ENCODE measurements at regions not wholly inside any gene's neighbourhood (a gene's known extent, or its start where the extent isn't known, plus 50 kb on each side); places are given as distances from the start of the nearest gene placed in this dataset.

DNA sequence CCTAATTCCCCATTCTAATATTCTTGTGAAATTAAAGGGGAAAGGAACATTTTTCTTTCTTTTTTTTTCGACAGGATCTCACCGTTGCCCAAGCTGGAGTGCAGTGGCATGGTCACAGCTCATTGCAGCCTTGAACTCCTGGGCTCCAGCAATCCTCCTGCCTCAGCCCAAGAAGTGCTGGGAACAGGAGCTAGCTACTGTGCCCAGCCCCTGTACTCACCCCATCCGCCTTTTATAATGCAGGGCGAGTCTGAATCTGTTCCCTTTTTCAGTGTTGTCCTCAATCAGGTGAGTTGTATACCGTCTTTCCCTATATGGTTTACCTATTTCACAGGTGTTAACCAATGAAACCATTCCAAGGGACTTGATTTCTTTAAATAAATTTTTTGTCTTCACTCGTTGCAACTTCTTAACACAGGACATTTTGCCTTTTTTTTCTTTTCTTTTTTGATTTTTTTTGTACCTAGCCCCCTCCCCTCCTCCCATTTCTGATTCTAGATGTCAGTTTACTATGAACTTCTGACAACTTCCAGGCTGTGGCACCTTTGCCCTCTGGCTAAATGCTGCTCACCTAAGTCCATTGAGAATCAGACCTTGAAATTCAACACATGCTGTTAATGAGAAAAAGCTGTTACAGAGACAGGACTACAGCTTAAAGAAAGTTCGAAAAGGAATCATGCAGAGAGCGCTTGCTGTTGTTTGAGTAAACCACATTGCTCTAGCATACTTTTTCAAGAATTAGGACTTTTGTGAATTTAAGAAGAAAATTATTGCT is 562.1 kb upstream of the KLF12 start:
- Mint-ChIP-seq H3K27me3 (peaks cover 2% of the 10 kb centered on the region), H3K4me3 (no peak overlapping the region), H3K36me3 (ENCODE audit: low read depth) (no peaks in the 10 kb centered on the region), H3K4me1 (no peaks in the 10 kb centered on the region), H3K9me3 (no peaks in the 10 kb centered on the region), H3K27ac (no peak overlapping the region)
- ATAC-seq (no peak), DNase-seq (no peak)

DNA sequence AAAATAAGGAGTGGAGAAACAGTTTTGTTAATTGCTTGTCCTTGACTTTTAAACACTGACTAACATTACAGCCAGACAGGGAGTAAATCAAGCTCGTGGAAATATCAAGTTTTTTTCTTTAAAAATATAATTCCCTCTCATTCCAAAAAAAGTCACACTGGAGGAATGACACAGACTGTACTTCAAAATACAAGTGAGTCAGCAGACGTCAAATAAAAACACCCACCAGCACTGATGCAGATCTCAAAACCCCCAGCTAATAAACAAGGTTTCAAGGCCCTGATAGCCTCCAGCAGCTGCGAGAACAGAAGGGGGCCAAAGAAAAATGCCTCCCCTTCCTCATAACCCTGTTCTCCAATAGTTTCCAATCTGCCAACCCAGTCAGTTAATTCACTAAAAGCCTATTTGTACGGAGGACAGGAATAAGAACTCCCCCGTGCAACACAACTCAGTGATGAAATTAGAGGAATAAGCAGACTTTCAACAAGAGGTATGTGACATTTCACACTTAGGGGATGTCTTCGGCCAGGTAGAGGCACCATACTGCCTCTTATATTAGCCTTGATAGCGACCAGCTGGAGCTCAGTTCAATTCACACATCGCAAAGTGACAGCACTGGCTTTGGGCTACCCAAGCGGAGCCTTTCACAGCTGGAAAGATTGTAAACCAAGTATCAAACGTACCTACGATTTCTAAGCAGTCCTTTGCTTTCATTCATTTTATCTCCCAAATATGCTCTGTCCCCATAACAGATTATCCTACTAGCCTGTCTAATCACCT is 561.0 kb upstream of the KLF12 start:
- ATAC-seq: no peak
- peaks cover under 1% of the 10 kb centered on the region for H3K27me3 Mint-ChIP-seq
- no peaks in the 10 kb centered on the region for H3K36me3 Mint-ChIP-seq (ENCODE audit: low read depth)
- H3K9me3 Mint-ChIP-seq: no peaks in the 10 kb centered on the region
- H3K4me1 Mint-ChIP-seq: no peaks in the 10 kb centered on the region
- H3K4me3 Mint-ChIP-seq: no peak overlapping the region
- no peak for DNase-seq
- H3K27ac Mint-ChIP-seq: no peak overlapping the region

DNA sequence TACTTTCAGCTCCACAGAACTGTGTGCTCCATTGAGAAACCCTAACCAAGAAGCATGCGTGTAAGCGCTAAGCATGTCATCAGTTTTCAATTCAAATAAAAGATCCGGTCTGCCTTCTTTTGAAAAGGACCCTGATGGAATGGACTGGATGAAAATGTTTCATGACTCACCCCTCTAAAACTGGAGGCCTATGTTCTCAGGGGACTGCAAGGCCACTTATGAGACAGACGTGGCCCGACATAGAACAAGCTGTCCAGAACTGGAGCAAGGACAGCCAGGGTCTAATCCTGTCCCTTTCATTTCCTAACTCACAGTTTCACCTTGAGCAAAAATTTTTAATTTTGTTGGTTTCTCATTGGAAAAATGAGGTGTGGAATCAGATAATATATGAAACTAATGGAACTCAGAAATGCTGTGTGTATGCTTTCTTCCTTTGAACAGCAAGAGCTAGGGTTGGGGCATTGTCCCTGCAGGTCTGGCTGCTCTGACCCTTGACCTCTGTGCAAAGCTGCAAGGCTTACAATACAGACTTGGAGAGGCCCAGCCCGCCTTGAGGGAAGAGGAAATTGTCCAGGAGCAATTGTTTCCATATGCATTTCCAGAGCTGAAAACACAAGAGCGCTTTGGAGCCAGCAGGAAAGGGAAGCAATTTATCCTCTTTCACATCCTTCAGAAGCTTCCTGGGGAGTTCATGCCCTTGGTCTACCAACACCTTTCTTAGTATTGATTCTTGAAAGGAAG is 553.4 kb upstream of the KLF12 start:
- Mint-ChIP-seq H3K27ac (no peak overlapping the region), H3K9me3 (peaks cover 12% of the 10 kb centered on the region), H3K27me3 (peaks cover 2% of the 10 kb centered on the region), H3K4me3 (no peak overlapping the region), H3K36me3 (ENCODE audit: low read depth) (no peaks in the 10 kb centered on the region), H3K4me1 (no peaks in the 10 kb centered on the region)
- DNase-seq (no peak), ATAC-seq (no peak)

DNA sequence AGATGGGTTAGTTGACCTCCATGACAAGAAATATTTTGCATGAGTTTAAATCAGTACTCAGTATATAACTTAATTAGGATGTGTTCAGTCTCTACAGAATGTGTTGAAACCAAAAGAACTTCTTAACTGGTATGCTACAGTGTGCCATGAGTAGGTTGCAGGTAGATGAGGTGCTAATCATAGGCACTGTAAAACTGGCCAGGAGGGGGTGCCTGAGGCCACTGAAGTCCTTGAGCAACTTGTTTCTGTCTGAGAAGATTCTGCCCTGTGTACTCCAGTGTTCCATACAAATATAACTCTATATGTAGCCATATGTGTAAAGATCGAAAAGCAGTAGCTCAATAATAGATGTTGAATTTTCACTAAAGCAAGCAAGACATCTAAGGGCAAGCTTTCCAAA is 549.2 kb upstream of the KLF12 start:
- Mint-ChIP-seq H3K27me3 (peaks cover 2% of the 10 kb centered on the region), H3K27ac (no peak overlapping the region), H3K4me1 (no peaks in the 10 kb centered on the region), H3K9me3 (peaks cover 12% of the 10 kb centered on the region), H3K36me3 (ENCODE audit: low read depth) (no peaks in the 10 kb centered on the region), H3K4me3 (no peak overlapping the region)
- ATAC-seq (no peak), DNase-seq (no peak)

DNA sequence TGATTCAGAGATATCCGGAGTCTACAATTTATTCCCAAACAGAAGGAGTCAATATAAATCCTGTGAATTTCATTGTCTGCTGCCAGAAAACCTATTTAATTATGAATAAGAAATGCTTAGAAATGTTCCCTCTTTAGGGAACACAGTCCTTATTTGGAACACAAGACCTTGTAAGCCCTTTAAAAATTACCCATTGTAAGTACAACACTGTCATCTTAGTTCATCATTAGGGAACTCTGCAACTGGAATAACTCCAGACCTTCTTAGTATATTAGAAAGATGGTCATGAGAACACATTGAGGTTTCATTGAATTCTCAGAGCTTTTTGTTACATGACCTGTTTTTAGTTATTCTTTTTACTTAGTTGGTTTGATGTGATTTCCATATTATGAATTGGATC is 548.5 kb upstream of the KLF12 start:
- H3K27ac Mint-ChIP-seq: no peak overlapping the region
- H3K9me3 Mint-ChIP-seq: peaks cover 12% of the 10 kb centered on the region
- no peak for ATAC-seq
- no peaks in the 10 kb centered on the region for H3K4me1 Mint-ChIP-seq
- no peak for DNase-seq
- H3K36me3 Mint-ChIP-seq (ENCODE audit: low read depth): no peaks in the 10 kb centered on the region
- peaks cover 2% of the 10 kb centered on the region for H3K27me3 Mint-ChIP-seq
- no peak overlapping the region for H3K4me3 Mint-ChIP-seq

DNA sequence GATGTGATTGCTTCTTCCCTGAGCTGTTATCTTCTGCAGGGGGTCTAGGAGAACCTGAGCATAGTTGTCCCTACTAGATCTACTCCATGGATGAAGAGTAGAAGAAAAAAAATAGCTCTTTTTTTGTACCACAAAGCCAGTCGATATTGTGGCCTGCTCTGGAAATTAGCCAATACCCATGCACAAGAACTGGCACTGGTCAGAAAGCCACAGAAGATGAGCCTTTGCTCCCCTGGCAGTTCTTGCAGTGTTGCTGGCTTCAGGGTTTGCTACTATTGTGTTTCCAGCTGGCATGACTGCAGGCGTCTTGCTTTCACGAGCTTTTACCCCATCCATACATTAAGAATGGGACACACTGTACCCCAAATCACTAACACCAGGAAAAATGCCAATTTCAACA is 547.7 kb upstream of the KLF12 start:
- no peak for ATAC-seq
- Mint-ChIP-seq H3K27me3 (peaks cover 2% of the 10 kb centered on the region), H3K36me3 (ENCODE audit: low read depth) (no peaks in the 10 kb centered on the region), H3K9me3 (peaks cover 12% of the 10 kb centered on the region), H3K4me3 (no peak overlapping the region), H3K4me1 (no peaks in the 10 kb centered on the region), H3K27ac (no peak overlapping the region)
- DNase-seq: no peak

DNA sequence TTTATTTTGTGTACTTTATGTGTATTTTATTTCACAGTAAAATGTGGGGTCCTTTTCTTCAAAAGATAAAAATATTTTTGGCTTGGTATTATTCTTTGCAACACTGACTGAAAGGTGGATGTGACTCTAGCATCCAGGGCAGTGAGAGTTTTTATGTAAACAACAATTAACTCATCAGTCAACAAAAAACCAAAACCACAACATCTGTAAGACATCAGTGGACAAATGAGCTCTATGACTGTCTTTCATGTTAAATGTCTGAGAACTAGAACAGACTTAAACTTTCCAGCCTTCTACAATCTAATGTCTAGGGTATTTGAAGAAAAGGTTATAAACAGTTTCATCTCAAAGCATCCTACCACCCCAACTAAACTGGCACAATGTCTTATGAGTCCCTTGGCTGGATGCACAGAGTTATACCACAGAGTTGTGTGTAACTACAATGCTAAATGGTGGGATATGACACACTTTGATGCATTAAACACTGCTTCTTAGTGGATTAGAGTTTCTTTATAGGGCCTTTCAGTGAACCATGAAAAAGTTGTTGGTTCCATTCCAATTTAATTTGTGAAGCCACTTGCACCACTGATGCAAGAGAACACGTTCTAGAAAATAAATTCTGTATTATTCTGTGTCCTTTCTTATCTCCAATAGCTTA is 544.2 kb upstream of the KLF12 start:
- no peak for DNase-seq
- Mint-ChIP-seq H3K36me3 (ENCODE audit: low read depth) (no peaks in the 10 kb centered on the region), H3K9me3 (no peaks in the 10 kb centered on the region), H3K4me1 (no peaks in the 10 kb centered on the region), H3K4me3 (no peak overlapping the region), H3K27ac (no peak overlapping the region), H3K27me3 (peaks cover 5% of the 10 kb centered on the region)
- no peak for ATAC-seq

DNA sequence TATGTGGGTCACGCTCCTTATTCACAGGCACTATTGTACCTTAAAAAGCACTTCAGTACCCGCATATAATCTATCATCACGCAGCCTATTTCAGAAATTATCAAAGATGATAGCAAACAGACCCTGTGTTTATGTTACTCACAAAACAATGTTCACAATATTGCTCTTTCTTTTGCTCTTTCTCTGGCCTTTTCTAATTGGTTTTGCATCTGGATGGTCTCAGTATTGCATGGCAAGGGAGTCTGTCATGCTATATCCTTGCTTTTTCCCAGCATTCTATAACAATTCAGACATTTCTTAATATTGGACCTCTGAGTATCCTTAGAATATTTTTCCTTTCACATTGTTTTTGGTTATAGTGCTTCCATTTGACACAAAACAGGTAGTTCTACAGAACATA is 541.8 kb upstream of the KLF12 start:
- DNase-seq (no peak), ATAC-seq (no peak)
- Mint-ChIP-seq H3K27me3 (peaks cover 5% of the 10 kb centered on the region), H3K9me3 (no peaks in the 10 kb centered on the region), H3K4me3 (no peak overlapping the region), H3K4me1 (no peaks in the 10 kb centered on the region), H3K36me3 (ENCODE audit: low read depth) (no peaks in the 10 kb centered on the region), H3K27ac (no peak overlapping the region)

DNA sequence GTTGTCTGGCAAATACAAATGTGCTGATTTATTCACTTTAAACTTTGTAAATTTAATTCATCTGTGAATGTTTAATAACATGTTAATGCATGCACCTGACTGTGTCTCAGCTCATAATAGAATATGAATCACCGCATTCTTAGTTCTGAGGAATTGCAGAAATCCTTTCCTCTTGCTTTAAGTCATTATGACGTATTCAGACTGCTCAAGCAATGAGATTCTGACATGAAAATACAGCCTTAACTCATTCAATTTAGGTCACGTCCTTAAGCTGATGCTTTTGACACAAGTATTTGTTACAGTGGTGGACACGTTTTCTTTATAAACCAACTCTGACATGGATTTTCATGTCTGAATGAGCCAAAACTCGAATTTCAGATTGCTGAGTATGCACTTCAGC is 541.0 kb upstream of the KLF12 start:
- Mint-ChIP-seq H3K4me1 (no peaks in the 10 kb centered on the region), H3K27ac (no peak overlapping the region), H3K27me3 (peaks cover 3% of the 10 kb centered on the region), H3K4me3 (no peak overlapping the region), H3K36me3 (ENCODE audit: low read depth) (no peaks in the 10 kb centered on the region), H3K9me3 (no peaks in the 10 kb centered on the region)
- DNase-seq (no peak), ATAC-seq (no peak)

DNA sequence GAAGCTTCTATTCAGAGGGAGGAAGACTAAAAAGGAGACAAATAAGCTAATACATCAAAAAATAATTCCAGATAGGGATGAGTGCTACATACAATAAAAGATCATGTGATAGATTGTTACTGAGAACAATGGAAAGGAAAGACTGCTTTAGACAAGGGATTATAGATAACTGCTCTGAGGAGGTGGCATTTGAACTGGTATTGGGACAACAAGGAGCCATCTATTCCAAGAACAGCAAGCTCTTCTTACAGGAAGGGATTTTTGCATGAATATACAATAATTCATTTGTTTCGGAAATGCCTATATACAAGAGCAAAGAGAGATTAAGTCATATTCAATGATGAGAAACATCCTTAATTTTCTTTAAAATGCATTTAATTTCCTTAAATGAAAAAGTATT is 540.5 kb upstream of the KLF12 start:
- Mint-ChIP-seq H3K27ac (no peak overlapping the region), H3K9me3 (no peaks in the 10 kb centered on the region), H3K36me3 (ENCODE audit: low read depth) (no peaks in the 10 kb centered on the region), H3K27me3 (peaks cover 3% of the 10 kb centered on the region), H3K4me3 (no peak overlapping the region), H3K4me1 (no peaks in the 10 kb centered on the region)
- ATAC-seq (no peak), DNase-seq (no peak)

DNA sequence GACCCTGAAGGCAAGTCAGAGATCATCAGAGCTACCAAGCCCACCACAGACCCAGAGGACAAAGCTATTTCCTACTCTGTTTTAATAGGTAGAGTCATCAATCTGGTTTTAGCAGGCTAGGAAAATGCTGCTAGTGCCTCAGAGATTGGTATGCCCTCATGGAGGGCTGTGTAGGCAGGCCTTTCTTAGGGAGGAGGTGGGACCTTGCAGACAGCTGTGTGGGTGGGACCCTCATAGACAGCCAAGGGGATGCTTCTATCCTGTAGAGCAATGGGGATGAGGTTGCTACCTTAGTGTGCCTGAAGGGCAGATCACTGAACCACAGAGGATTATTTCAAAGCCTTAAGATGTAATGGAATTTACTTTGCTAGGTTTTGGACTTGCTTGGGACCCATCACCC is 534.9 kb upstream of the KLF12 start:
- Mint-ChIP-seq H3K9me3 (no peaks in the 10 kb centered on the region), H3K27me3 (peaks cover 2% of the 10 kb centered on the region), H3K36me3 (ENCODE audit: low read depth) (no peaks in the 10 kb centered on the region), H3K4me3 (no peak overlapping the region), H3K27ac (no peak overlapping the region), H3K4me1 (no peaks in the 10 kb centered on the region)
- DNase-seq (no peak), ATAC-seq (no peak)

DNA sequence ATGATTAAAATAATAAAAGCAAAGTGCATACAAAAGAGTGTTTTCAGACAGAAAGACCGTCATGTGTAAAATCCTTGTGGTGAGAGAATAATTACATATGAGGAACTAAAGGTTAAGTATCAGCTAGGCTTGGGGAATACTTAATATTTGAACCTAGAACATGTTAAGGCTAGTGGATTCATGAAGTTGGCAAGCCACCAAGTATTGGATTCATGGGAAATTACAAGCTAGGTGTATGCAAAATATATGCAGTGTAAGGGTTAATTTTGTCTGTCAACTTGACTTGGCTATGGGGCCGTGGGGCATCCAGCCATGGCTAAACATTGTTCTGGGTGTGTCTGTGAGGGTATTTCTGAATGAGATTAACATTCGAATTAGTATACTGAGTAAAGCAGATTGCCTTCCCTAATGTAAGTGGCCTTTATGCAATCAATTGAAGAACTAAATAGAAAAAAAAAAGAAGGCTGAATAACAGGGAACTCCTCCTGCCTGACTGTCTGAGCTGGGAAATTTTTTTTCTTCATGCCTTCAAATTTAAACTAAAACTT is 533.5 kb upstream of the KLF12 start:
- DNase-seq (no peak), ATAC-seq (no peak)
- Mint-ChIP-seq H3K27ac (no peak overlapping the region), H3K27me3 (peaks cover 2% of the 10 kb centered on the region), H3K4me3 (no peak overlapping the region), H3K4me1 (no peaks in the 10 kb centered on the region), H3K36me3 (ENCODE audit: low read depth) (no peaks in the 10 kb centered on the region), H3K9me3 (no peaks in the 10 kb centered on the region)

DNA sequence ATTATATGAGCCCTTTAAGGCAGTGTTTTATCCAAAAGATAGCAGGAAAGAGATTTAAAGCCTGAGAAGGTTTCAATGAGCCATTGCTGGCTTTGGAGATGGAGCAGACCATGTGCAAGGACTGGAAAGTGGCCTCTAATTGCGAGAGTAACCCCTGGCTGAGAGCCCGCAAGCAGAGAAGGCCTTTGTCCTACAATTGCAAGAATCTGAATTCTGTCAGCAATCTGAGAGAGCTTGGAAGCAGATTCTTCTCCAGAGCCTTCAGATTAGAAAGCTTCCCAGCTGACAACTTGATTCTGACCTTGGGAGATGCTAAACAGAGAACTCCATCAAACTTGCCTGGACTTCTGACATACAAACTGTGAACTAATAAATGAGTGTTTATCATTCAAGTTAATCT is 528.7 kb upstream of the KLF12 start:
- no peak overlapping the region for H3K27ac Mint-ChIP-seq
- no peaks in the 10 kb centered on the region for H3K9me3 Mint-ChIP-seq
- no peaks in the 10 kb centered on the region for H3K36me3 Mint-ChIP-seq (ENCODE audit: low read depth)
- H3K4me1 Mint-ChIP-seq: no peaks in the 10 kb centered on the region
- ATAC-seq (no peak), DNase-seq (no peak)
- H3K27me3 Mint-ChIP-seq: no peaks in the 10 kb centered on the region
- H3K4me3 Mint-ChIP-seq: no peak overlapping the region

DNA sequence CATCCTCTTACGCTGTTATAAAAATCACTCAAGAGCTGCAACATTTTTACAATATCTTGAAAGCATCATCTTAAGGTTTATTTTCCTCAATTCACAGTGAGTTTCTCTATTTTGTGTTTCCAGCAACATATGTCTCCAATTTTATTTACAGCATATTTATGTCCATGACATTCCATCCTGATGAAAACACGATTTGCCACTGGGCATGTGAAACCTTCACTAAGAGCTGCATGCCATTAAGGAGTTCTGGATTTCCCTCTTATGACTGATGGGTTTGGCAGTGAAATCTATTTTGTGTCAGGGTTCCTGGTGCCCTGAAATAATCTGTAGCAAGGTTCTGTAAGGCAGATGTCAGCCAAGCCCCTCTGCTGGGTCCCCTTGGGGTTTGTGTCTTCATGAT is 527.6 kb upstream of the KLF12 start:
- no peak for ATAC-seq
- DNase-seq: no peak
- H3K27ac Mint-ChIP-seq: no peak overlapping the region
- H3K4me1 Mint-ChIP-seq: no peaks in the 10 kb centered on the region
- no peaks in the 10 kb centered on the region for H3K9me3 Mint-ChIP-seq
- no peaks in the 10 kb centered on the region for H3K27me3 Mint-ChIP-seq
- H3K4me3 Mint-ChIP-seq: no peak overlapping the region
- H3K36me3 Mint-ChIP-seq (ENCODE audit: low read depth): no peaks in the 10 kb centered on the region
